ENCODE measurements at regions not wholly inside any gene's neighbourhood (a gene's known extent, or its start where the extent isn't known, plus 50 kb on each side); places are given as distances from the start of the nearest gene placed in this dataset.

DNA sequence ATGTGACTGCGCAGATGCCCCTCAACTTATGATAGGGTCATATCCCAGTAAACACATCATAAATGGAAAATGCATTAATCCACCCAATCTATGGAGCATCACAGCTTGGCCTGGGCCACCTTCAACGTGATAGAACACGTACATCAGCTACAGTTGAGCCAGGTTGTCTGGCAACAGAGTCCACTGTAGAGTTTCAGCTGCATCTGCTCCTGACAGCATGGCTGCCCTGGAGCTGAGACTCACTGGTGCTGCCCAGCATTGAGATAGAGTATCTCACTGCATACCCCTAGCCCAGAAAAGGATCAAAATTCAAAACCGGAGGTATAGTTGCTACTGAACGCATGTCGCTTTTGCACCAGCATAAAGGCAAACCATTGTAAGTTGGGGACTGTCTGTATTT, 437.7 kb upstream of the MKI67 start:
- TF ChIP-seq RFX3 (CRISPR knock-in tag; IDR thresholded peaks at IDR 0.05) = no peak
- no peak for TF ChIP-seq ZSCAN22 (CRISPR knock-in tag; IDR thresholded peaks at IDR 0.05)
- TF ChIP-seq ZNF629 (CRISPR knock-in tag; conservative IDR thresholded peaks at IDR 0.05) = no peak
- no peak for TF ChIP-seq U2AF1 (optimal IDR thresholded peaks at IDR 0.05; ENCODE audit: low read depth, low read length)
- no peak for TF ChIP-seq ZSCAN31 (CRISPR knock-in tag; IDR thresholded peaks at IDR 0.05; ENCODE audit: low read depth)
- TF ChIP-seq ZNF350 (CRISPR knock-in tag; IDR thresholded peaks at IDR 0.05; ENCODE audit: borderline replicate concordance, low read depth) = no peak
- TF ChIP-seq FOXP1 (IDR thresholded peaks at IDR 0.05) = no peak
- no peak for TF ChIP-seq FOXP1 (CRISPR knock-in tag; IDR thresholded peaks at IDR 0.05)
- TF ChIP-seq WIZ (CRISPR knock-in tag; IDR thresholded peaks at IDR 0.05) = no peak
- TF ChIP-seq, protein P1, sequence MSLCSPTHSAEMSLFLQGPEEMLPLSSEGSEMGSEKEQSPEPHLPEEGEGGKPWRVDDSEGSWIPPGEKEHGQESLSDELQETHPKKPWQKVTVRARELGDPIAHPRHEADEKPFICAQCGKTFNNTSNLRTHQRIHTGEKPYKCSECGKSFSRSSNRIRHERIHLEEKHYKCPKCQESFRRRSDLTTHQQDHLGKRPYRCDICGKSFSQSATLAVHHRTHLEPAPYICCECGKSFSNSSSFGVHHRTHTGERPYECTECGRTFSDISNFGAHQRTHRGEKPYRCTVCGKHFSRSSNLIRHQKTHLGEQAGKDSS (CRISPR knock-in tag; IDR thresholded peaks at IDR 0.05; ENCODE audit: borderline replicate concordance, low read depth) = no peak
- DNase-seq (ENCODE audit: low spot score) (no peak), ATAC-seq (no peak), FAIRE-seq (no peak)
- H3K9ac ChIP-seq (ENCODE audit: insufficient read depth, low read depth, low read length) = no peak overlapping the region
- no peak overlapping the region for H2AFZ ChIP-seq (ENCODE audit: low read length)
- no peaks in the 10 kb centered on the region for H3K79me2 ChIP-seq (ENCODE audit: insufficient read depth, low read length)
- in situ Hi-C loops (cut with HindIII; ENCODE audit: extremely low pct_ligation_motif_present, low pct_unique_long_range_greater_than_20kb) = no loop called here
- H3K27ac ChIP-seq (ENCODE audit: extremely low read length, insufficient read depth, low read length) = no peak overlapping the region
- H3K9me3 ChIP-seq (ENCODE audit: low read length) = no peaks in the 10 kb centered on the region
- ChIA-PET CTCF (ENCODE audit: low intra/inter-chr PET ratio, low total read pairs) (no interaction called here), POLR2A (no interaction called here)
- 29% methylated on average over 6 of the region's 6 CpGs for WGBS (ENCODE audit: low lambda C conversion rate)
- no peak overlapping the region for H3K4me2 ChIP-seq (ENCODE audit: low read depth, low read length)
- intact Hi-C loops (cut with micrococcal nuclease; ENCODE audit: unreplicated experiment) = no loop called here
- H3K4me3 ChIP-seq (replicated peaks in 1 of 3; ENCODE audit: insufficient read depth in 1 of 3, low read depth in 2 of 3, low read length in 3 of 3) = no peak overlapping the region
- no peaks in the 10 kb centered on the region for H4K20me1 ChIP-seq (ENCODE audit: insufficient read depth, low read length)
- no TSS peak for BruUV-seq (replicated peaks)
- peaks cover 0 to 21% of the 10 kb centered on the region in 2 experiments; a peak in 2 of 5 replicates for H3K27me3 ChIP-seq (ENCODE audit: control insufficient read depth in 1 of 2, insufficient read depth in 2 of 2, low read length in 2 of 2)
- no peaks in the 10 kb centered on the region for H3K36me3 ChIP-seq (replicated peaks in 1 of 2; ENCODE audit: control insufficient read depth in 1 of 2, insufficient read depth in 2 of 2, low read length in 2 of 2)
- no peaks in the 10 kb centered on the region for H3K4me1 ChIP-seq (ENCODE audit: insufficient read depth, low read length)

All from HepG2 (cell line).